ENCODE measurements at regions not wholly inside any gene's neighbourhood (a gene's known extent, or its start where the extent isn't known, plus 50 kb on each side); places are given as distances from the start of the nearest gene placed in this dataset.

- Mint-ChIP-seq H3K36me3 (peaks cover 0 to 5% (median 0%) of the 10 kb centered on the region in 3 donors), H3K27me3 (ENCODE audit: low read depth in 3 of 3) (peaks cover 0 to 2% (median 0%) of the 10 kb centered on the region in 3 donors), H3K4me1 (peaks cover 3 to 9% of the 10 kb centered on the region in 2 donors), H3K4me3 (no peak overlapping the region), H3K9me3 (no peaks in the 10 kb centered on the region), H3K27ac (no peak overlapping the region)
- DNase-seq, result no peak
These were observed 183.2 kb upstream of the SLC39A10 start for GRCh38 chr2:195473862-195474261.

DNA sequence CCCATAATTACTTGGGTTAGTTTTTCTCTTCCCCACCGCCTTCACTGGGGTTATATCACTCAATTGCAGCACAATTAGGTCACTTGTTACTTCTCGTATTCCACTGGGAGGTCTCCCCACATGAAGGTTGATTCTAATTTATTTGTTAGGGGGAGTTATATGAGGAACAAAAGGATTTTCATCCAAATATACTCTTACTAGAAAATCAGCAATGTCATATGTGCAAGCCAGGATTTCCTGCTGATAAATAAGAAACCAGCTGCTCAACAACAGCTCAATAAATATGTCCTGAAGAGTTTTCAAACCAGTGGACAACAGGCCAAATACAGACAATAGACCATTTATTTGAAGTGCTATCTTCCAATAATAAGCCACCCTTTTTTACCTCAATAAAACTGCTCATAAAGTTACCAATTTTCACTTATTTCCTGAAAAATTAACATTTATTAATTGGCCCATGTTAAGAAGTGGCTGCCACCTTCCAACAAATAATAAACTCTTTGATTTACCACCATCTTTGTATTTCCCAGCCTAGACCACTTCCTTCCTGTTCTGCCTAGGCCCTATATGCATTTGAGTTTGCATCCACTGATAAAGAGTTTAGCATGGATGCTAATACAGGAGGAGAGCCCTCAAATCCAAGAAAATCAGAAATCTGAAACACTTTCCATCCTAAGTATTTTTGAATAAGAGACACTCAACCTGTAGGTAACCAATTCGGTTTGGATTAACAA lies 184.4 kb upstream of the SLC39A10 start:
- peaks cover 0 to 4% (median 0%) of the 10 kb centered on the region in 3 donors for H3K27me3 Mint-ChIP-seq (ENCODE audit: low read depth in 3 of 3)
- H3K27ac Mint-ChIP-seq, result no peak overlapping the region
- no peaks in the 10 kb centered on the region for H3K9me3 Mint-ChIP-seq
- H3K4me3 Mint-ChIP-seq, result peak overlapping the region in 2 of 5 donors; percentile 19 to 24
- no peak for DNase-seq
- H3K36me3 Mint-ChIP-seq, result no peaks in the 10 kb centered on the region
- H3K4me1 Mint-ChIP-seq, result peaks cover 3% of the 10 kb centered on the region in 2 donors

- peaks cover 0 to 3% of the 10 kb centered on the region in 2 donors for H3K4me1 Mint-ChIP-seq
- H3K27me3 Mint-ChIP-seq (ENCODE audit: low read depth in 3 of 3), result peaks cover 0 to 4% (median 2%) of the 10 kb centered on the region in 3 donors
- no peak overlapping the region for H3K27ac Mint-ChIP-seq
- DNase-seq, result no peak
- no peak overlapping the region for H3K4me3 Mint-ChIP-seq
- peaks cover 0 to 2% (median 0%) of the 10 kb centered on the region in 6 donors for H3K9me3 Mint-ChIP-seq
- H3K36me3 Mint-ChIP-seq, result peaks cover 0 to 4% (median 3%) of the 10 kb centered on the region in 3 donors
These were observed 185.2 kb upstream of the SLC39A10 start for GRCh38 chr2:195471807-195472206.

DNA sequence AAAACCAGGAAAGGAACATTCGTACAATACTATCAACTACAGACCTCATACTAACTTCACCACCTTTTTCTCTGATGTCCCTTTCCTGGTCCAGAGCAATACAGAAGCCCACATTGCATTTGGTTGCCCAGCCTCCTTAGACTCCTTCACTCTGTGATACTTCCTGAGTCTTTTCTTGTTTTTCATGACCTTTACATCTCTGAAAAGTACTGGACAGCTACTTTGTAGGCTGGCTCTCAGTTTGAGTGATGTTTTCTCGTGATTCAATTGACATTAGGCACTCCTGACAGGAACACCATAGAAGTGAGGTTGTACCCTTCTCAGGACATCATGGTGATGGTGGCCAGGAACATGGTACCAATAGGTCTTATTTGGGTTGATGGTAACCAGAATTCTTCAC lies 185.9 kb upstream of the SLC39A10 start:
- H3K4me1 Mint-ChIP-seq, result peaks cover 0 to 3% of the 10 kb centered on the region in 2 donors
- peaks cover 0 to 6% (median 0%) of the 10 kb centered on the region in 6 donors for H3K9me3 Mint-ChIP-seq
- no peak overlapping the region for H3K4me3 Mint-ChIP-seq
- DNase-seq, result no peak
- H3K27me3 Mint-ChIP-seq (ENCODE audit: low read depth in 3 of 3), result peaks cover 0 to 2% (median 2%) of the 10 kb centered on the region in 3 donors
- no peak overlapping the region for H3K27ac Mint-ChIP-seq
- H3K36me3 Mint-ChIP-seq, result peaks cover 0 to 7% (median 4%) of the 10 kb centered on the region in 3 donors

- H3K4me1 Mint-ChIP-seq, result peaks cover 0 to 3% of the 10 kb centered on the region in 2 donors
- H3K36me3 Mint-ChIP-seq, result peaks cover 0 to 7% (median 4%) of the 10 kb centered on the region in 3 donors
- H3K9me3 Mint-ChIP-seq, result peaks cover 0 to 6% (median 0%) of the 10 kb centered on the region in 6 donors
- H3K27ac Mint-ChIP-seq, result no peak overlapping the region
- DNase-seq, result no peak
- peaks cover 0 to 2% (median 2%) of the 10 kb centered on the region in 3 donors for H3K27me3 Mint-ChIP-seq (ENCODE audit: low read depth in 3 of 3)
- no peak overlapping the region for H3K4me3 Mint-ChIP-seq
These were observed 186.4 kb upstream of the SLC39A10 start for GRCh38 chr2:195470622-195471021.

DNA sequence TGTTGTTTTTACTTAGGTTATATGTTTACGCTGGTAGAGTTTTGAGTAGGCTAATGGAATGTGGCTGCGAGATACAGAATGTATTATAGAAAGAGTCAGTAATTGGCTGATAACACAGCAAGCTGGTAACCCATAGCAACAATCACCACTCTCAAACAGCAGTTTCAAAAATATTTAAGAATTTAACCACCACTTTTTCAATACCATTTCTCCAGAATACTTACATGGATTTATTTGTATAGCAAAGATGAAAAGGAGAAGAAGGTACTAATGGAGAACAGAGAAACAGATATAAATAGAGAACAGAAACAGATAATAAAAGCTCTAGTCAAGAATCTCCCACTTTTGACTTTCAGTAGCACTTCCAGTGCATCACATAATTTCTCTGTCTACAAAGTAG lies 188.3 kb upstream of the SLC39A10 start:
- peaks cover 0 to 3% of the 10 kb centered on the region in 2 donors for H3K4me1 Mint-ChIP-seq
- DNase-seq, result no peak
- H3K9me3 Mint-ChIP-seq, result peaks cover 0 to 6% (median 0%) of the 10 kb centered on the region in 6 donors
- H3K36me3 Mint-ChIP-seq, result peaks cover 0 to 7% (median 4%) of the 10 kb centered on the region in 3 donors
- H3K4me3 Mint-ChIP-seq, result no peak overlapping the region
- H3K27ac Mint-ChIP-seq, result no peak overlapping the region
- peaks cover under 1 to 2% (median 2%) of the 10 kb centered on the region in 3 donors for H3K27me3 Mint-ChIP-seq (ENCODE audit: low read depth in 3 of 3)

DNA sequence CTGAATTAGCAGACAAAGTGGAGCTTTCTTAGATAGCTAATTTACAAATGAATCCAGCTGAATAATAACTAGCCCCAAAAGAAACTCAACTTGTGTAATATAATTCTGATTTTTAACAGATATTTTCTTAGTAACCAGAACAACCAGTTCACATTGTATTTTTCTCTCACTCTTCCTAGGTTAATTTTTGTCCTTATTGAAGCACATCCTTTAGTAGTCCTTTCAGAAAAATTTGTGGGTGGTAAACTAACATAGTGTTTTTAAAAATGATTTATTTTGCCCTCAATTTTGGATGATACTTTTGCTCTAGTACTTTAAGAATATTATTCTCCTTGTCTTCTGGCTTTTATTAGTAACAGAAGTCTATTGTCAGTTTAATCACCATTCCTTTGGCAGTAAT lies 190.6 kb upstream of the SLC39A10 start:
- no peak for DNase-seq
- Mint-ChIP-seq H3K27me3 (ENCODE audit: low read depth in 3 of 3) (peaks cover 2 to 3% (median 2%) of the 10 kb centered on the region in 3 donors), H3K4me3 (no peak overlapping the region), H3K27ac (no peak overlapping the region), H3K4me1 (no peaks in the 10 kb centered on the region), H3K36me3 (peaks cover 0 to 11% (median 4%) of the 10 kb centered on the region in 3 donors), H3K9me3 (peaks cover 0 to 6% (median 0%) of the 10 kb centered on the region in 6 donors)

DNA sequence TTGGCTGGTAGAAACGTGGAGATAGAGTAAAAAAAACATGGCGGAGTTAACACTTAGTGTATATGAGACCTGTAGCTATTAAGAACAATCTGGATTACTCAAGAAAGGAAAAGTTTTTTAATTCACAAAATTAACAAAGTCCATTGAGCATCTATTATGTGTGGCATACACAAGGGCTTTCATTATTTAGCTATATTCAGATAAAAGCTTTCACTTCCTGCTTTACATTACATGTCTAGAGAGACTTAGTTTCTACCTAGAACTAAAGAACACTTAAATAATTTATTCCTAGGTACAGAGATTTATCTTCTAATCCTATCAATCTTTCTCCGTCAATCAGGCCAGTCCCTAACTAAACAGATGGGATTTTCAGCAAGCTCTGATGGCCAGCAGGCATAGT lies 196.0 kb upstream of the SLC39A10 start:
- DNase-seq, result no peak
- Mint-ChIP-seq H3K4me3 (no peak overlapping the region), H3K36me3 (peaks cover 0 to 7% (median 5%) of the 10 kb centered on the region in 3 donors), H3K27ac (no peak overlapping the region), H3K27me3 (ENCODE audit: low read depth in 3 of 3) (peaks cover 0 to 3% (median 2%) of the 10 kb centered on the region in 3 donors), H3K4me1 (no peaks in the 10 kb centered on the region), H3K9me3 (no peaks in the 10 kb centered on the region)

DNA sequence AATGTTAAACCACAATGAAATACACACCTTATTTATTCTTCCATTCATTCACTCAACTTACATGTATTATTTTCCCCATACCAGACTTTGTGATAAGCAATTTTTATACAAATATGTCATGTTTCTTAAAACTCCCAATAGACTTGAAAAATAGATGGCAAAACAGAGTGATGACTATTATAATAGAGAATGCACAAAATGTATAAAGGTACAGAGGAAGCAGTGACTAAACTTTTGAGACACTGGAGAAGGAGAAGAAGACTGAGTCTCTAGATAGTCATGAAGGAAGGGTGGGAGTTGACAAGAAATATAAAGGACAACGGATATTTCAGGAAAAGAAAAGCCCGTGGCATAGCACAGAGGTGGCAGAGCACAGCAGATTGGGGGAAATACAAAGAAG lies 198.1 kb upstream of the SLC39A10 start:
- no peaks in the 10 kb centered on the region for H3K9me3 Mint-ChIP-seq
- peaks cover 0 to 7% (median 2%) of the 10 kb centered on the region in 3 donors for H3K27me3 Mint-ChIP-seq (ENCODE audit: low read depth in 3 of 3)
- peaks cover 0 to 7% (median 5%) of the 10 kb centered on the region in 3 donors for H3K36me3 Mint-ChIP-seq
- no peak overlapping the region for H3K4me3 Mint-ChIP-seq
- H3K27ac Mint-ChIP-seq, result no peak overlapping the region
- H3K4me1 Mint-ChIP-seq, result no peaks in the 10 kb centered on the region
- no peak for DNase-seq

DNA sequence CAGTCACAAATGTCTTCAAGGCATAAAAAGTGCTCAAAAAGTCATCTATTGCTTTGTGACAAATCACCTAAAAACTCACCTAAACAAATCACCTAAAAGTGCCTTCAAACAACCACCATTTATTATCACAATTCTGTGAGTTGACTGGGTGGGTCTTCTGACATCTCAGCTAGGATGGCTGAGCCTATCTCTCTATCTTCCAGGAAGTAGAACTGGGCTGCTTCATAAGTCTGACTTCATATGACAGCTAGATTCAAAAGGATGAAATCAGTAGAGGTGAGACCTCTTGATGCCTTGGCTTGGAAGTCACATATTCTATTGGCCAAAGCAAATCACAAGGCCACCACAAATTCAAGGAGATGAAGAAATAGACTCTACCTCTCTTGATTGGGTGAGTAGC lies 199.2 kb upstream of the SLC39A10 start:
- no peak overlapping the region for H3K4me3 Mint-ChIP-seq
- DNase-seq, result no peak
- no peaks in the 10 kb centered on the region for H3K4me1 Mint-ChIP-seq

DNA sequence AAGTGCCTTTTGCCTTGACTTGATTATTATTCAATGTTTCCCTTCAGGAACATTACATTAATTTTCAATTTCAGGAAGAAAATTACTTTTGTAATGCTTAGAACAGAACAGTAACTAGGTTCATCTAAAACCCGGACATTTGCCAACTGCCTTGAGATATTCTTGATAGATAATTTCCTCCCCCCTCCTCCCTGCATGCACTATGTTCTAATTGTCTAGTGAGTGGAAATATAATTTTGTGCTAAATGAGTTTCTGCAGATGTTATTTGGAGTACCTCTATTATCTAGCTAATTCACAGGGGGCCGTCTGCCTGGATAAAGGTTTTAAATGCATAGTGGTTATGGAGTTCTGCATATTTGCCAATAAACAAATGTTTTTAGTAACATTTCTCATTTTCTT lies 200.3 kb upstream of the SLC39A10 start:
- no peaks in the 10 kb centered on the region for H3K4me1 Mint-ChIP-seq
- peaks cover 0 to 5% (median 2%) of the 10 kb centered on the region in 3 donors for H3K27me3 Mint-ChIP-seq (ENCODE audit: low read depth in 3 of 3)
- H3K27ac Mint-ChIP-seq, result no peak overlapping the region
- peaks cover 0 to 5% (median 4%) of the 10 kb centered on the region in 3 donors for H3K36me3 Mint-ChIP-seq
- no peak overlapping the region for H3K4me3 Mint-ChIP-seq
- DNase-seq, result no peak
- no peaks in the 10 kb centered on the region for H3K9me3 Mint-ChIP-seq

More for the DNA sequence above, 199.2 kb upstream of the SLC39A10 start:
- Mint-ChIP-seq H3K9me3 (no peaks in the 10 kb centered on the region), H3K36me3 (peaks cover 0 to 7% (median 5%) of the 10 kb centered on the region in 3 donors), H3K27me3 (ENCODE audit: low read depth in 3 of 3) (peaks cover 0 to 6% (median 2%) of the 10 kb centered on the region in 3 donors), H3K27ac (no peak overlapping the region)

- no peaks in the 10 kb centered on the region for H3K4me1 Mint-ChIP-seq
- H3K4me3 Mint-ChIP-seq, result no peak overlapping the region
- no peaks in the 10 kb centered on the region for H3K9me3 Mint-ChIP-seq
- peaks cover 0 to 5% (median 0%) of the 10 kb centered on the region in 3 donors for H3K27me3 Mint-ChIP-seq (ENCODE audit: low read depth in 3 of 3)
- no peak overlapping the region for H3K27ac Mint-ChIP-seq
- H3K36me3 Mint-ChIP-seq, result no peaks in the 10 kb centered on the region
- no peak for DNase-seq
These were observed 205.9 kb upstream of the SLC39A10 start for GRCh38 chr2:195451160-195451559.

DNA sequence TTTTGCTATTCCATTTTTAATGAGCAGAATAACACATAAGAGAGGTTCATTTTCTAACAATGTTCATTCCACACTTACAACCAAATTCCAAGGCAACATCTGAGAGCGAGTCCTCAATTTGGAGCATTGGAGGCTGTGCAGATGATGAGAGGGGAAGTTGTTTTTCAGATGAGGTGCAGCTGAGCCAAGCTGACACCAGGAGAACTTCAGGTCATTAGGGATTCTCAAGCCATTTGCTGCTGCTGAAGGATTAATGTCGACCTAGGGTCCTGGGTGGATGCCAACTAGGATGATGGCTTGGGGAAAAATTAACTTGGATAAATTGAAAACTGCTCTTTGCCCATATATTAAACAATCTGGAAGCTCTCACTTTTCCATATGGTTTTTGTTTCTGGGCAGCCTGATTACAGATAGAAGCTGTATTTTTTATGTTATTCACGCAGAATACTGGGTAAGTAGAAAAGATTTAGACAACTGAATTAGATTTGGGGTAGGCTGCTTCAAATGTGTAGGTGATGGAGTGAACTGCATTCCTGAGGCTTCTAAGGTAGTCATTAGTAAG lies 206.4 kb upstream of the SLC39A10 start:
- Mint-ChIP-seq H3K27ac (no peak overlapping the region), H3K36me3 (no peaks in the 10 kb centered on the region), H3K9me3 (no peaks in the 10 kb centered on the region), H3K4me1 (no peaks in the 10 kb centered on the region), H3K4me3 (no peak overlapping the region), H3K27me3 (ENCODE audit: low read depth in 3 of 3) (peaks cover 0 to 5% (median 0%) of the 10 kb centered on the region in 3 donors)
- no peak for DNase-seq

- peaks cover 0 to 2% (median 0%) of the 10 kb centered on the region in 3 donors for H3K27me3 Mint-ChIP-seq (ENCODE audit: low read depth in 3 of 3)
- H3K4me3 Mint-ChIP-seq, result no peak overlapping the region
- H3K9me3 Mint-ChIP-seq, result peaks cover 2 to 10% (median 4%) of the 10 kb centered on the region in 6 donors
- H3K36me3 Mint-ChIP-seq, result peaks cover 3 to 5% (median 4%) of the 10 kb centered on the region in 3 donors
- no peak for DNase-seq
- no peak overlapping the region for H3K27ac Mint-ChIP-seq
- no peaks in the 10 kb centered on the region for H3K4me1 Mint-ChIP-seq
These were observed 209.6 kb upstream of the SLC39A10 start for GRCh38 chr2:195447323-195447975.

Measured in immature natural killer cell (primary cell).